ENCODE measurements at regions not wholly inside any gene's neighbourhood (a gene's known extent, or its start where the extent isn't known, plus 50 kb on each side); places are given as distances from the start of the nearest gene placed in this dataset.

GRCh38 chrX:13223868-13224567 lies 95.8 kb downstream of the ATXN3L start:
- no peak for TF ChIP-seq CTCF (IDR thresholded peaks at IDR 0.05)
- TF ChIP-seq POLR2A (IDR thresholded peaks at IDR 0.05) = no peak
